Stimulated activated CD4-positive, alpha-beta T cell treated with anti-CD3 and anti-CD28 coated beads, Interleukin-15, amount 100 ng/mL, for 48 hours (primary cell): ENCODE measurements at regions not wholly inside any gene's neighbourhood (a gene's known extent, or its start where the extent isn't known, plus 50 kb on each side); places are given as distances from the start of the nearest gene placed in this dataset.

Source experiments
- DNase-seq, 2 donors: peaks; one replicate each; pipeline ENCODE4 v3.0.0-alpha.2; 2020; ENCODE audit warnings: low read depth in 2 of 2

- DNase-seq = no peak
Observed at GRCh38 chr19:28939236-28939635, 273.7 kb downstream of the UQCRFS1 start.

GRCh38 chr19:28936001-28936400 is 276.9 kb downstream of the UQCRFS1 start:
- no peak for DNase-seq

- no peak for DNase-seq
Observed at GRCh38 chr19:28934631-28935030, 278.3 kb downstream of the UQCRFS1 start.

- no peak for DNase-seq
Observed at GRCh38 chr19:28933039-28933438, 279.9 kb downstream of the UQCRFS1 start.

GRCh38 chr19:28932446-28932845 is 280.5 kb downstream of the UQCRFS1 start:
- DNase-seq = no peak

GRCh38 chr19:28929006-28929405 is 283.9 kb downstream of the UQCRFS1 start:
- DNase-seq = no peak

GRCh38 chr19:28927456-28927855 is 285.5 kb downstream of the UQCRFS1 start:
- no peak for DNase-seq

- DNase-seq = no peak
Observed at GRCh38 chr19:28920269-28921066, 292.5 kb downstream of the UQCRFS1 start.

- no peak for DNase-seq
Observed at GRCh38 chr19:28917621-28918020, 295.3 kb downstream of the UQCRFS1 start.

GRCh38 chr19:28915737-28916460 is 297.1 kb downstream of the UQCRFS1 start:
- no peak for DNase-seq

- no peak for DNase-seq
Observed at GRCh38 chr19:28915202-28915601, 297.7 kb downstream of the UQCRFS1 start.

- DNase-seq = no peak
Observed at GRCh38 chr19:28914173-28914572, 298.8 kb downstream of the UQCRFS1 start.

GRCh38 chr19:28913626-28914025 is 299.3 kb downstream of the UQCRFS1 start:
- no peak for DNase-seq

- DNase-seq = no peak
Observed at GRCh38 chr19:28908941-28909340, 304.0 kb downstream of the UQCRFS1 start.

- DNase-seq = no peak
Observed at GRCh38 chr19:28907534-28907933, 305.4 kb downstream of the UQCRFS1 start.

GRCh38 chr19:28905996-28906395 is 307.0 kb downstream of the UQCRFS1 start:
- DNase-seq = no peak

GRCh38 chr19:28899703-28900102 is 313.2 kb downstream of the UQCRFS1 start:
- no peak for DNase-seq

- DNase-seq = no peak
Observed at GRCh38 chr19:28898249-28898648, 314.7 kb downstream of the UQCRFS1 start.

- DNase-seq = no peak
Observed at GRCh38 chr19:28889941-28890670, 322.8 kb downstream of the UQCRFS1 start.

- DNase-seq = no peak
Observed at GRCh38 chr19:28887920-28888618, 324.9 kb downstream of the UQCRFS1 start.

GRCh38 chr19:28886708-28887107 is 326.2 kb downstream of the UQCRFS1 start:
- no peak for DNase-seq

- no peak for DNase-seq
Observed at GRCh38 chr19:28885965-28886364, 327.0 kb downstream of the UQCRFS1 start.
